ENCODE measurements at regions not wholly inside any gene's neighbourhood (a gene's known extent, or its start where the extent isn't known, plus 50 kb on each side); places are given as distances from the start of the nearest gene placed in this dataset.

DNA sequence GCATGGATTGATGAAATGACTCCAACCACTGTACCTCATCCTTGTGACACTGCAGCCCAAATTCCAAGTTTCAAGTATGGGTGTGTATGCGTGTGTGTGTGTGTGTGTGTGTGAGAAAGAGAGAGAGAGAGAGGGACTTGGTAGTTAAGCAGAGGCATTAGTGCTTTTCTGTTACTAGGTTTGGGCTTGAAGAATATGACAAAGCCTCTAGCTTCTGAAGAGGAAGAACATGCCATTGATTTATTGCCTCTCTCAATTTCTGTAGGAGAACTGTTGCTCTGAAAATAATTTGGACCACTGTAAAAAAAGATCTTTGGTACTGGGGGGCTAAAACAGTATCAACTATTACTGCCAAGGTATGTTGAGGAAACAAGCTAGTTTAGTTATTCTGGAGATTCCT lies 139.2 kb downstream of the AQP9 start:
- no peak overlapping the region for H3K27ac Mint-ChIP-seq
- Histone ChIP-seq H3K4me3 (ENCODE audit: low read length) (no peak overlapping the region), H3K27ac (ENCODE audit: low read depth, low read length) (no peak overlapping the region), H3K9me3 (ENCODE audit: control insufficient read depth in 2 of 3, low read length in 3 of 3) (no peaks in the 10 kb centered on the region), H3K27me3 (ENCODE audit: control insufficient read depth in 2 of 2, insufficient read depth in 2 of 2, low read length in 2 of 2) (no peaks in the 10 kb centered on the region), H3K4me1 (ENCODE audit: control insufficient read depth in 2 of 2, insufficient read depth in 2 of 2, low read length in 2 of 2) (no peaks in the 10 kb centered on the region), H3K36me3 (ENCODE audit: control insufficient read depth in 2 of 3, insufficient read depth in 3 of 3, low read length in 3 of 3) (no peaks in the 10 kb centered on the region)
- ChIA-PET POLR2A (no interaction called here), CTCF (no interaction called here)
- H3K4me3 Mint-ChIP-seq, result no peak overlapping the region
- H3K4me1 Mint-ChIP-seq, result no peaks in the 10 kb centered on the region
- ATAC-seq, result no peak
- H3K36me3 Mint-ChIP-seq, result no peaks in the 10 kb centered on the region
- DNase-seq, result no peak
- peaks cover 0 to 21% (median 0%) of the 10 kb centered on the region in 5 donors for H3K27me3 Mint-ChIP-seq
- no peaks in the 10 kb centered on the region for H3K9me3 Mint-ChIP-seq
- intact Hi-C loops (cut with micrococcal nuclease), result loop anchor here in 1 of 2 donors (10.0 kb wide), 2 partner anchors 137 to 347 kb away; no protein-coding TSS in a partner anchor

DNA sequence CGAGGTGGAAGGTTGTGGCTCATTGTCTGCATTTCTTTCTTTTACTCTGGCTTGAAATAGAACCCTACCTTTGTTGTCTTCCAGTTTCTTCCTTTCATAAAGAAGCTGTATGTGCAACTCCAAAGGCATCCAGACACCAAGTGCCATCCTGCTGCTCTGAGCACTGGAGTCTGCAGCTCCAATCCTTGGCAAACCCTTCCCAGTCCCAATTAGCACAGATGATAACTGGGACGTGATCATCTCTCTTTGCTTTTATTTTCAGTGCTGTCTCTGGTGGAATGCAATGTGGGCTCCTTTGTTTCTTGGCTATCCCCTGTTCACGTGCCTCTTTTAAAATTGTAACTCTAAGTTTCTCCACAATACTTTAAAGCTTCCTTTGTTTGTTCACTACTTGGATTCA lies 140.9 kb downstream of the AQP9 start:
- CTCF ChIA-PET, result no interaction called here
- H3K9me3 ChIP-seq (ENCODE audit: control insufficient read depth in 2 of 3, low read length in 3 of 3), result no peaks in the 10 kb centered on the region
- Mint-ChIP-seq H3K27me3 (peaks cover 0 to 21% (median 0%) of the 10 kb centered on the region in 5 donors), H3K4me3 (no peak overlapping the region), H3K4me1 (peaks cover 0 to 5% (median 0%) of the 10 kb centered on the region in 7 donors), H3K9me3 (no peaks in the 10 kb centered on the region), H3K27ac (no peak overlapping the region), H3K36me3 (no peaks in the 10 kb centered on the region)
- DNase-seq (no peak), ATAC-seq (no peak)
- POLR2A ChIA-PET, result no interaction called here
- no peaks in the 10 kb centered on the region for H3K36me3 ChIP-seq (ENCODE audit: control insufficient read depth in 2 of 3, insufficient read depth in 3 of 3, low read length in 3 of 3)
- no peaks in the 10 kb centered on the region for H3K4me1 ChIP-seq (ENCODE audit: control insufficient read depth in 2 of 2, insufficient read depth in 2 of 2, low read length in 2 of 2)
- intact Hi-C loops (cut with micrococcal nuclease), result loop anchor here in 1 of 2 donors (10.0 kb wide), 2 partner anchors 136 to 346 kb away; no protein-coding TSS in a partner anchor
- H3K27ac ChIP-seq (ENCODE audit: low read depth, low read length), result no peak overlapping the region
- no peaks in the 10 kb centered on the region for H3K27me3 ChIP-seq (ENCODE audit: control insufficient read depth in 2 of 2, insufficient read depth in 2 of 2, low read length in 2 of 2)
- no peak overlapping the region for H3K4me3 ChIP-seq (ENCODE audit: low read length)

DNA sequence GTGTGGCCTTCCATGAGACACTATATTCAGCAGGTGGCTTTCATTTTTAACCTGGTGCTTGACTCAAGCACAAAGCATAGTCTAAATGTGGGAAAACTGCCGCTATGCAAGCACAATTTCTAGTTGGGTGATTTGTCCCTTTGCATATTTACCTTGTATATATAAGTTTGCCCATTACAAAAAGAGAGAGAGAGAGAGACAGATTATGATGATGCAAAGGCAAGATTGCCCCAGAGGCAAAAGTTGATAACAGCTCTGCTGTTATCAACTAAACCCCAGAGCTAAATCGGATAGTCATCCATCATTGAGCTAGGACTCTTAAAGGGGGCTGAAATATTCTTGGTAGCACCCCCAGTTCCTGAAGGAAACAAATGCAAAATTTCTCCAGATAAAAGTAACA lies 141.5 kb downstream of the AQP9 start:
- Mint-ChIP-seq H3K9me3 (no peaks in the 10 kb centered on the region), H3K27ac (no peak overlapping the region), H3K4me1 (peaks cover 0 to 8% (median under 1%) of the 10 kb centered on the region in 7 donors), H3K4me3 (no peak overlapping the region), H3K36me3 (no peaks in the 10 kb centered on the region), H3K27me3 (peaks cover 0 to 21% (median 0%) of the 10 kb centered on the region in 5 donors)
- Histone ChIP-seq H3K27me3 (ENCODE audit: control insufficient read depth in 2 of 2, insufficient read depth in 2 of 2, low read length in 2 of 2) (no peaks in the 10 kb centered on the region), H3K4me3 (ENCODE audit: low read length) (no peak overlapping the region), H3K9me3 (ENCODE audit: control insufficient read depth in 2 of 3, low read length in 3 of 3) (no peaks in the 10 kb centered on the region), H3K4me1 (ENCODE audit: control insufficient read depth in 2 of 2, insufficient read depth in 2 of 2, low read length in 2 of 2) (no peaks in the 10 kb centered on the region), H3K27ac (ENCODE audit: low read depth, low read length) (no peak overlapping the region), H3K36me3 (ENCODE audit: control insufficient read depth in 2 of 3, insufficient read depth in 3 of 3, low read length in 3 of 3) (no peaks in the 10 kb centered on the region)
- ATAC-seq (no peak), DNase-seq (no peak)
- ChIA-PET POLR2A (no interaction called here), CTCF (no interaction called here)
- intact Hi-C loops (cut with micrococcal nuclease), result loop anchor here in 1 of 2 donors (10.0 kb wide), 2 partner anchors 135 to 345 kb away; no protein-coding TSS in a partner anchor

DNA sequence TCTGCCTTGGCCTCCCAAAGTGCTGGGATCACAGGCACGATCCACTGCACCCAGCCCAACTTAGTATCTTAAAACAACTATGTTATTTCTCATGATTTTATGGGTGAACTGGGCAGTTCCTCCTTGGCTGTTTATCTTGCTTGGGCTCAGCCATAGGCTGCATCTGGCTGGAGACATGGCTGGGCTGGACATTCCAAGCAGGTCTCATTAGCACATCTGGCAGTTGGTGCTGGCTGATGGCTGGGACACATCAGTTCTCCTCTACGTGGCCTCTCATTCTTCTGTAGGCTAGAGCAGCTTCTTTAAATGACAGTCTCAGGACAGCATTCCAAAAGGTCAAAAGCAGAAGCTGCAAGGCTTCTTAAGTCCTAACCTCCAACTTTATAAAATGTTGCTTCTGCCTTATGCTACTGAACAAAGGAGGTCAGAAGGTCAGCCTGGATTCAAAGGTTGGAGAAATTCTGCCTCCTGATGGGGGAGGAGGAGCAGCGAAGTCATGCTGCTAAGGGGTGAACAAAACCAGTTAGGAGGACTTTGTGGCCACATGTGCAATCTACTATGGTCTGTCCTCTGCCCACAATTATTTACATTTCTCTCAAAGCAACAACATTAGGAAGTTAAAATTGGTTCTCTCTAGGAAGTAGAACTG lies 144.0 kb downstream of the AQP9 start:
- Mint-ChIP-seq H3K27ac (no peak overlapping the region), H3K9me3 (no peaks in the 10 kb centered on the region), H3K4me1 (peaks cover 7 to 29% (median 18%) of the 10 kb centered on the region in 7 donors), H3K36me3 (peaks cover 0 to 3% (median 0%) of the 10 kb centered on the region in 5 donors), H3K27me3 (peaks cover 0 to 21% (median 0%) of the 10 kb centered on the region in 5 donors), H3K4me3 (no peak overlapping the region)
- no peak overlapping the region for H3K27ac ChIP-seq (ENCODE audit: low read depth, low read length)
- ATAC-seq (no peak), DNase-seq (no peak)
- H3K27me3 ChIP-seq (ENCODE audit: control insufficient read depth in 2 of 2, insufficient read depth in 2 of 2, low read length in 2 of 2), result no peaks in the 10 kb centered on the region
- POLR2A ChIA-PET, result no interaction called here
- no peaks in the 10 kb centered on the region for H3K9me3 ChIP-seq (ENCODE audit: control insufficient read depth in 2 of 3, low read length in 3 of 3)
- H3K36me3 ChIP-seq (ENCODE audit: control insufficient read depth in 2 of 3, insufficient read depth in 3 of 3, low read length in 3 of 3), result no peaks in the 10 kb centered on the region
- H3K4me1 ChIP-seq (ENCODE audit: control insufficient read depth in 2 of 2, insufficient read depth in 2 of 2, low read length in 2 of 2), result no peaks in the 10 kb centered on the region
- intact Hi-C loops (cut with micrococcal nuclease), result no loop called here
- CTCF ChIA-PET, result interaction anchor here (0.6 kb wide), 1 partner anchor 220 kb away, joined by 4 read pairs; no protein-coding TSS in a partner anchor
- no peak overlapping the region for H3K4me3 ChIP-seq (ENCODE audit: low read length)

DNA sequence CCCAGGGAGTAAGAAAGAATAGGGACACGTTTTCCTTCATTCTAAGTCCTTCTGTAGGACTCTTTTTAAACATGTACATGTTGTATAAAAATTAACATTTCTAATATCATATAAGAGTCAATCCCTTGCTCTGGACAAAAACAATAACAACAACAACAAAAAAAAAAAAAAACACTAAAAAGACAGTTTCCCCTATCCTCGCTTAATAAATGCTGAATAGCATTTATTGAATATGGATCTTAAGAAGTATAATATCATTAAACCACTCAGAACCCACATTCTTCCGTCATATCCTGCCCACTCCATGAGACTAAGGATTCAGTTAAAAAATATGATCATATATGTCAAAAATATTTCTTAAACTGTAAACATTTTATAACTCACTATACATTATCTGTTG lies 145.1 kb downstream of the AQP9 start:
- intact Hi-C loops (cut with micrococcal nuclease), result no loop called here
- Histone ChIP-seq H3K4me3 (ENCODE audit: low read length) (no peak overlapping the region), H3K9me3 (ENCODE audit: control insufficient read depth in 2 of 3, low read length in 3 of 3) (no peaks in the 10 kb centered on the region), H3K27me3 (ENCODE audit: control insufficient read depth in 2 of 2, insufficient read depth in 2 of 2, low read length in 2 of 2) (no peaks in the 10 kb centered on the region), H3K27ac (ENCODE audit: low read depth, low read length) (no peak overlapping the region), H3K36me3 (ENCODE audit: control insufficient read depth in 2 of 3, insufficient read depth in 3 of 3, low read length in 3 of 3) (no peaks in the 10 kb centered on the region), H3K4me1 (ENCODE audit: control insufficient read depth in 2 of 2, insufficient read depth in 2 of 2, low read length in 2 of 2) (no peaks in the 10 kb centered on the region)
- Mint-ChIP-seq H3K36me3 (peaks cover 0 to 3% (median 0%) of the 10 kb centered on the region in 5 donors), H3K4me3 (no peak overlapping the region), H3K27me3 (peaks cover 0 to 20% (median 0%) of the 10 kb centered on the region in 5 donors), H3K27ac (no peak overlapping the region), H3K9me3 (no peaks in the 10 kb centered on the region), H3K4me1 (peaks cover 7 to 29% (median 18%) of the 10 kb centered on the region in 7 donors)
- DNase-seq (no peak), ATAC-seq (no peak)
- CTCF ChIA-PET, result no interaction called here
- POLR2A ChIA-PET, result no interaction called here

DNA sequence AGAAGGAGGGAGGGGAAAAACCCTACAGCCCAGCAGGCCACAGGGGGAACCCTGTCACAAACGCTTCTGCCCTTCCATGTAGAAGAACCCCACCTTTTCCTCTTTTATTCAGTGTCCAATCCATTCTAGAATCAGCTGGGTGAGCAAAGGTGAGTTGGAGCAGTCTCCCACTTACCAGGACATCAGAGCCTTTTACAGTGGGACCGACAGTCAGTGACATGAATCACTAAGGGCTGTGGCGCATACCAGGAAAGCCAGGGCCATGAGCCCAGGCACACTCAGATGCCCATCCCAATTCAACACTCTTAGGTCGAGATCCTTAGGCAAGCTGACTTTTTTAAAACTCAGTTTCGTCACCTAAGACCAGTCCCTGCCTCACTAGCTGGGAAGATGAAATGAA lies 146.1 kb downstream of the AQP9 start:
- ATAC-seq (no peak), DNase-seq (no peak)
- no peaks in the 10 kb centered on the region for H3K9me3 ChIP-seq (ENCODE audit: control insufficient read depth in 2 of 3, low read length in 3 of 3)
- H3K27ac Mint-ChIP-seq, result no peak overlapping the region
- H3K27me3 Mint-ChIP-seq, result peaks cover 0 to 12% (median 0%) of the 10 kb centered on the region in 5 donors
- intact Hi-C loops (cut with micrococcal nuclease), result no loop called here
- peaks cover 0 to 3% (median 0%) of the 10 kb centered on the region in 5 donors for H3K36me3 Mint-ChIP-seq
- H3K36me3 ChIP-seq (ENCODE audit: control insufficient read depth in 2 of 3, insufficient read depth in 3 of 3, low read length in 3 of 3), result no peaks in the 10 kb centered on the region
- no peak overlapping the region for H3K4me3 Mint-ChIP-seq
- POLR2A ChIA-PET, result interaction anchor here (0.6 kb wide), 1 partner anchor 643 kb away, joined by 3 read pairs; no protein-coding TSS in a partner anchor
- H3K4me1 ChIP-seq (ENCODE audit: control insufficient read depth in 2 of 2, insufficient read depth in 2 of 2, low read length in 2 of 2), result no peaks in the 10 kb centered on the region
- H3K4me1 Mint-ChIP-seq, result peaks cover 7 to 29% (median 18%) of the 10 kb centered on the region in 7 donors
- CTCF ChIA-PET, result no interaction called here
- no peak overlapping the region for H3K4me3 ChIP-seq (ENCODE audit: low read length)
- no peaks in the 10 kb centered on the region for H3K27me3 ChIP-seq (ENCODE audit: control insufficient read depth in 2 of 2, insufficient read depth in 2 of 2, low read length in 2 of 2)
- no peaks in the 10 kb centered on the region for H3K9me3 Mint-ChIP-seq
- H3K27ac ChIP-seq (ENCODE audit: low read depth, low read length), result no peak overlapping the region

All from naive thymus-derived CD4-positive, alpha-beta T cell (primary cell).